HUES6 (cell line): ENCODE measurements at regions not wholly inside any gene's neighbourhood (a gene's known extent, or its start where the extent isn't known, plus 50 kb on each side); places are given as distances from the start of the nearest gene placed in this dataset.

Experiments used
- H3K27ac ChIP-seq: 2 replicates; pipeline ENCODE4 v1.7.0; 2013; ENCODE audit warnings: low read depth, mild to moderate bottlenecking, low read length, inconsistent platforms
- H3K27me3 ChIP-seq: 2 replicates; pipeline ENCODE4 v1.6.1; 2013; ENCODE audit warnings: low read length; ENCODE audit not compliant: control insufficient read depth, insufficient read depth
- H3K36me3 ChIP-seq: 2 replicates; pipeline ENCODE4 v1.6.1; 2013; ENCODE audit warnings: low read length; ENCODE audit not compliant: control insufficient read depth, insufficient read depth
- H3K4me1 ChIP-seq: 2 replicates; pipeline ENCODE4 v1.6.1; 2013; ENCODE audit warnings: low read length; ENCODE audit not compliant: control insufficient read depth, insufficient read depth
- H3K4me3 ChIP-seq: 2 replicates; pipeline ENCODE4 v1.5.1; 2013; ENCODE audit warnings: low read depth, low read length
- H3K9ac ChIP-seq: one replicate; pipeline ENCODE4 v1.6.1; 2013; ENCODE audit warnings: mild to moderate bottlenecking, low read length
- H3K9me3 ChIP-seq: 2 replicates; pipeline ENCODE4 v1.6.1; 2013; ENCODE audit warnings: low read depth, low read length; ENCODE audit not compliant: control insufficient read depth, insufficient read depth

GRCh38 chr16:61277849-61278248, 758.4 kb downstream of the CDH8 start:
- no peak overlapping the region for H3K4me3 ChIP-seq
- no peaks in the 10 kb centered on the region for H3K9me3 ChIP-seq
- no peaks in the 10 kb centered on the region for H3K36me3 ChIP-seq
- H3K27me3 ChIP-seq = no peaks in the 10 kb centered on the region
- H3K9ac ChIP-seq = no peak overlapping the region
- H3K4me1 ChIP-seq = no peaks in the 10 kb centered on the region
- H3K27ac ChIP-seq = no peak overlapping the region

- H3K36me3 ChIP-seq = no peaks in the 10 kb centered on the region
- H3K27me3 ChIP-seq = no peaks in the 10 kb centered on the region
- H3K9ac ChIP-seq = no peak overlapping the region
- H3K27ac ChIP-seq = no peak overlapping the region
- H3K9me3 ChIP-seq = no peaks in the 10 kb centered on the region
- no peak overlapping the region for H3K4me3 ChIP-seq
- H3K4me1 ChIP-seq = no peaks in the 10 kb centered on the region
Observed at GRCh38 chr16:61274211-61274610, 762.0 kb downstream of the CDH8 start.

- no peak overlapping the region for H3K9ac ChIP-seq
- no peaks in the 10 kb centered on the region for H3K9me3 ChIP-seq
- H3K4me1 ChIP-seq = no peaks in the 10 kb centered on the region
- no peak overlapping the region for H3K27ac ChIP-seq
- no peaks in the 10 kb centered on the region for H3K36me3 ChIP-seq
- H3K4me3 ChIP-seq = no peak overlapping the region
- H3K27me3 ChIP-seq = no peaks in the 10 kb centered on the region
Observed at GRCh38 chr16:61270726-61271125, 765.5 kb downstream of the CDH8 start.

- H3K9ac ChIP-seq = no peak overlapping the region
- H3K9me3 ChIP-seq = no peaks in the 10 kb centered on the region
- H3K36me3 ChIP-seq = no peaks in the 10 kb centered on the region
- peaks cover 12% of the 10 kb centered on the region for H3K4me1 ChIP-seq
- no peaks in the 10 kb centered on the region for H3K27me3 ChIP-seq
- no peak overlapping the region for H3K27ac ChIP-seq
- H3K4me3 ChIP-seq = no peak overlapping the region
Observed at GRCh38 chr16:61263400-61263799, 772.8 kb downstream of the CDH8 start.

GRCh38 chr16:61261315-61261714, 774.9 kb downstream of the CDH8 start:
- H3K4me3 ChIP-seq = no peak overlapping the region
- no peaks in the 10 kb centered on the region for H3K36me3 ChIP-seq
- H3K4me1 ChIP-seq = peaks cover 12% of the 10 kb centered on the region
- no peak overlapping the region for H3K27ac ChIP-seq
- no peak overlapping the region for H3K9ac ChIP-seq
- no peaks in the 10 kb centered on the region for H3K27me3 ChIP-seq
- H3K9me3 ChIP-seq = no peaks in the 10 kb centered on the region

GRCh38 chr16:61246592-61246991, 789.6 kb downstream of the CDH8 start:
- H3K9me3 ChIP-seq = no peaks in the 10 kb centered on the region
- no peaks in the 10 kb centered on the region for H3K36me3 ChIP-seq
- H3K27me3 ChIP-seq = no peaks in the 10 kb centered on the region
- no peak overlapping the region for H3K27ac ChIP-seq
- no peak overlapping the region for H3K9ac ChIP-seq
- H3K4me3 ChIP-seq = no peak overlapping the region
- H3K4me1 ChIP-seq = no peaks in the 10 kb centered on the region; the same call in 1 of the 2 replicates

- Histone ChIP-seq H3K4me1 (no peaks in the 10 kb centered on the region; the same call in 1 of the 2 replicates), H3K4me3 (no peak overlapping the region), H3K27ac (no peak overlapping the region), H3K9ac (no peak overlapping the region), H3K9me3 (no peaks in the 10 kb centered on the region), H3K27me3 (no peaks in the 10 kb centered on the region), H3K36me3 (no peaks in the 10 kb centered on the region)
Observed at GRCh38 chr16:61243954-61244353, 792.3 kb downstream of the CDH8 start.

GRCh38 chr16:61237884-61238485, 798.3 kb downstream of the CDH8 start:
- no peaks in the 10 kb centered on the region for H3K27me3 ChIP-seq
- H3K4me1 ChIP-seq = peaks cover 7% of the 10 kb centered on the region; the same call in 1 of the 2 replicates
- no peaks in the 10 kb centered on the region for H3K36me3 ChIP-seq
- no peak overlapping the region for H3K4me3 ChIP-seq
- no peak overlapping the region for H3K27ac ChIP-seq
- H3K9me3 ChIP-seq = no peaks in the 10 kb centered on the region
- H3K9ac ChIP-seq = no peak overlapping the region

GRCh38 chr16:61233713-61234112, 802.5 kb downstream of the CDH8 start:
- no peaks in the 10 kb centered on the region for H3K9me3 ChIP-seq

GRCh38 chr16:61228371-61228770, 807.9 kb downstream of the CDH8 start:
- Histone ChIP-seq H3K27me3 (no peaks in the 10 kb centered on the region), H3K9me3 (no peaks in the 10 kb centered on the region)

More at GRCh38 chr16:61233713-61234112, 802.5 kb downstream of the CDH8 start:
- H3K4me3 ChIP-seq = no peak overlapping the region
- no peaks in the 10 kb centered on the region for H3K36me3 ChIP-seq
- peaks cover 7% of the 10 kb centered on the region; the same call in 1 of the 2 replicates for H3K4me1 ChIP-seq
- no peak overlapping the region for H3K9ac ChIP-seq
- no peaks in the 10 kb centered on the region for H3K27me3 ChIP-seq
- no peak overlapping the region for H3K27ac ChIP-seq

GRCh38 chr16:61215605-61216004, 820.6 kb downstream of the CDH8 start:
- Histone ChIP-seq H3K36me3 (no peaks in the 10 kb centered on the region), H3K9ac (no peak overlapping the region), H3K9me3 (no peaks in the 10 kb centered on the region), H3K4me3 (no peak overlapping the region), H3K27me3 (no peaks in the 10 kb centered on the region), H3K27ac (no peak overlapping the region), H3K4me1 (no peaks in the 10 kb centered on the region)

More at GRCh38 chr16:61228371-61228770, 807.9 kb downstream of the CDH8 start:
- Histone ChIP-seq H3K4me1 (no peaks in the 10 kb centered on the region), H3K4me3 (no peak overlapping the region), H3K36me3 (no peaks in the 10 kb centered on the region), H3K27ac (no peak overlapping the region), H3K9ac (no peak overlapping the region)
